ENCODE measurements at regions not wholly inside any gene's neighbourhood (a gene's known extent, or its start where the extent isn't known, plus 50 kb on each side); places are given as distances from the start of the nearest gene placed in this dataset.
"Not testable (repeated sequence)": the region's sequence is repeated elsewhere in the genome, so short reads cannot be mapped to it uniquely, and the experiment has no call there.

DNA sequence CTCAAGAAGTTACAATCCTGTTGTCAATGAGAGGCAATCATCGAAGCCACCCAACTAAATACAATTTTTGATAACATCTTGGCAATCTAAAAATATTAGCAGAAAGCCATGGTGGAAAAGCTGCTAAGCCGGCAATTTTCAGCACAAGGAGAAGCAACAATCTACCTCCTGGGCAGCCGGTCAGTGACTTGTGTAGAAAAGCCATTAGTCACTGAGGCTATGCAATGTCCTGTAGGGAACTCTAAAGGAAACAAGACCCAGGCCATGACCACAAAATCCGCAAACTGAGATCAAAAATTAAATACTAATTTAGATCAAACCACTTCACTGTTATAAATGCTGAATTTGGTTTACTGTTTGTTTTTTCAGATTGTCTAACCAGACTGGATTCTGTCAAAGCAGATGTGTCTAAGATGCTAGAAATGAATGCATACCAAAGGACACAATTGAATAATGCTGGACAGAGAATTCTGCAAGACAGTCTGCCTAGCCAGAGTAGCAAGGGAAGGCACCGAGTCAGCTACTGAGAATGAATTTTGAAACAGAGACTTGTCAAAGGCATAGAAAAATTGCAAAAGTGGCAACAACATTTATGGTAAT, 384.8 kb downstream of the PRELID2 start:
- no peak for TF ChIP-seq EZH2 (IDR thresholded peaks at IDR 0.05; ENCODE audit: borderline replicate concordance, low read depth, low read length, poor library complexity, severe bottlenecking)
- TF ChIP-seq, protein P1, sequence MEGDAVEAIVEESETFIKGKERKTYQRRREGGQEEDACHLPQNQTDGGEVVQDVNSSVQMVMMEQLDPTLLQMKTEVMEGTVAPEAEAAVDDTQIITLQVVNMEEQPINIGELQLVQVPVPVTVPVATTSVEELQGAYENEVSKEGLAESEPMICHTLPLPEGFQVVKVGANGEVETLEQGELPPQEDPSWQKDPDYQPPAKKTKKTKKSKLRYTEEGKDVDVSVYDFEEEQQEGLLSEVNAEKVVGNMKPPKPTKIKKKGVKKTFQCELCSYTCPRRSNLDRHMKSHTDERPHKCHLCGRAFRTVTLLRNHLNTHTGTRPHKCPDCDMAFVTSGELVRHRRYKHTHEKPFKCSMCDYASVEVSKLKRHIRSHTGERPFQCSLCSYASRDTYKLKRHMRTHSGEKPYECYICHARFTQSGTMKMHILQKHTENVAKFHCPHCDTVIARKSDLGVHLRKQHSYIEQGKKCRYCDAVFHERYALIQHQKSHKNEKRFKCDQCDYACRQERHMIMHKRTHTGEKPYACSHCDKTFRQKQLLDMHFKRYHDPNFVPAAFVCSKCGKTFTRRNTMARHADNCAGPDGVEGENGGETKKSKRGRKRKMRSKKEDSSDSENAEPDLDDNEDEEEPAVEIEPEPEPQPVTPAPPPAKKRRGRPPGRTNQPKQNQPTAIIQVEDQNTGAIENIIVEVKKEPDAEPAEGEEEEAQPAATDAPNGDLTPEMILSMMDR (conservative IDR thresholded peaks at IDR 0.05; ENCODE audit: low read depth, low read length), result no peak
- intact Hi-C loops (cut with micrococcal nuclease; ENCODE audit: unreplicated experiment), result no loop called here
- Histone ChIP-seq H3K4me3 (ENCODE audit: low read depth, low read length, poor library complexity, severe bottlenecking) (no peak overlapping the region), H3K27me3 (replicated peaks; ENCODE audit: insufficient read depth, low read depth, low read length, poor library complexity) (no peaks in the 10 kb centered on the region), H3K27ac (ENCODE audit: low read depth, low read length, poor library complexity, severe bottlenecking) (no peak overlapping the region), H3K36me3 (ENCODE audit: insufficient read depth, low read length, poor library complexity, severe bottlenecking) (no peaks in the 10 kb centered on the region), H3K9me3 (ENCODE audit: low read depth, low read length, poor library complexity, severe bottlenecking) (no peaks in the 10 kb centered on the region), H3K4me1 (ENCODE audit: insufficient read depth, low read length, poor library complexity, severe bottlenecking) (no peaks in the 10 kb centered on the region)
- ChIA-PET CTCF (no interaction called here), POLR2A (ENCODE audit: low non-redundant PET) (no interaction called here)
- no TSS peak for BruUV-seq (replicated peaks)
- DNase-seq (ENCODE audit: low spot score), result no peak

DNA sequence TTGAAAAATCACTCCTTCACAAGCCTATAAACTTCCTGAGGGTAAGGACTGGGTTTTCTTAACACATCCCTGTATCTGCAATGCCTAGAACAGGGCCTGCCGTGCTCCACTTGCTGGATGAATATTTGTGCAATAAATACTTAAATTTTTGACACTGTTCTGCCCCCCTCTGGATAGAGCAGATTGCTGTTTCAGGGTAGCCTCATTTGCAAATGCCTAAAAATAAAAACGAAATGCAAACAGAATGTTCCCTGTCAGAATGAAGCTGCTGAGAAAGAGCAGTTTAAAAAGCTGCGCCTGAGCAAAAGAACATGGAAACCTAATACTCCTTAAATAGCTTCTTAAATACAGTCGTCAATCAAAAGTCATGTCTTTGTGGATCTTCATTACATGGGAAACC, 385.3 kb downstream of the PRELID2 start:
- Histone ChIP-seq H3K9me3 (ENCODE audit: low read depth, low read length, poor library complexity, severe bottlenecking) (no peaks in the 10 kb centered on the region), H3K4me3 (ENCODE audit: low read depth, low read length, poor library complexity, severe bottlenecking) (no peak overlapping the region), H3K36me3 (ENCODE audit: insufficient read depth, low read length, poor library complexity, severe bottlenecking) (no peaks in the 10 kb centered on the region), H3K4me1 (ENCODE audit: insufficient read depth, low read length, poor library complexity, severe bottlenecking) (no peaks in the 10 kb centered on the region), H3K27me3 (replicated peaks; ENCODE audit: insufficient read depth, low read depth, low read length, poor library complexity) (no peaks in the 10 kb centered on the region), H3K27ac (ENCODE audit: low read depth, low read length, poor library complexity, severe bottlenecking) (no peak overlapping the region)
- DNase-seq (ENCODE audit: low spot score), result peak; percentile 17
- BruUV-seq (replicated peaks), result no TSS peak
- ChIA-PET POLR2A (ENCODE audit: low non-redundant PET) (no interaction called here), CTCF (no interaction called here)
- intact Hi-C loops (cut with micrococcal nuclease; ENCODE audit: unreplicated experiment), result no loop called here
- TF ChIP-seq, protein P1 (conservative IDR thresholded peaks at IDR 0.05; ENCODE audit: low read depth, low read length), result peak; percentile 30; the same call in 1 of the 2 replicates
- no peak for TF ChIP-seq EZH2 (IDR thresholded peaks at IDR 0.05; ENCODE audit: borderline replicate concordance, low read depth, low read length, poor library complexity, severe bottlenecking)

DNA sequence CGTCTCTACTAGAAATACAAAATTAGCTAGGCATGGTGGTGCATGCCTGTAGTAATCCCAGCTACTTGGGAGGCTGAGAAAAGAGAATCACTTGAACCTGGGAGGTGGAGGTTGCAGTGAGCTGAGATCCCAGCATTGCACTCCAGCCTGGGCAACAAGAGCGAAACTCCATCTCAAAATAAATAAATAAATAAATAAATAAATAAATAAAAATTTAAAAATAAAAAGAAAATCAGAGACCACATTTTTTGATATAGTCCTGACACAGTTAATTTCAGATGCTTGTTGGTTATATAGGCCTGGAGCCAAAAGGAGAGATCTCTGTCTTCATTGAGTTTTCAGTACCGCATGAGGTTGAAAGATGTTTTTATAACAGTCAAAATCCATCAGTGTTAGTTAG, 388.3 kb downstream of the PRELID2 start:
- intact Hi-C loops (cut with micrococcal nuclease; ENCODE audit: unreplicated experiment); CTCF ChIA-PET; H3K4me3 ChIP-seq (ENCODE audit: low read depth, low read length, poor library complexity, severe bottlenecking); H3K36me3 ChIP-seq (ENCODE audit: insufficient read depth, low read length, poor library complexity, severe bottlenecking); H3K27me3 ChIP-seq (replicated peaks; ENCODE audit: insufficient read depth, low read depth, low read length, poor library complexity); DNase-seq (ENCODE audit: low spot score); BruUV-seq (replicated peaks); POLR2A ChIA-PET (ENCODE audit: low non-redundant PET); H3K4me1 ChIP-seq (ENCODE audit: insufficient read depth, low read length, poor library complexity, severe bottlenecking); H3K9me3 ChIP-seq (ENCODE audit: low read depth, low read length, poor library complexity, severe bottlenecking); H3K27ac ChIP-seq (ENCODE audit: low read depth, low read length, poor library complexity, severe bottlenecking): not testable (repeated sequence)

DNA sequence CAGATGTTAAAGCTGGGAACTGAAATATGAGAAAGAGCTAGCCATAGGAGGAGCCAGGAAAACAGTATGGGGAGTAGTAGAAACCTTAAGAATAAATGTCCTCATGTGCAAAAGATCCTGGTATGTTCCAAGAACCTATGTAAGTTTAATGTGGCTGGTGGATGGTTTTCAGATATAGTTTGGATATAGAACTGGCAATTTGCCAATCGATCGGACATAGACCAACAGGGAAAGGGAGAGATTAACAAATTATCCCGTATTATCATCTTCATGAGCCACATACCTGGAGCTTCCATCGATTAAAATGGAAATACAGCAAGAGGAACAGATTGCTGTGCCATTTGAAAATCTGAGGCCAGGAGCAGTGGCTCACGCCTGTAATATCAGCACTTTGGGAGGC, 388.7 kb downstream of the PRELID2 start:
- DNase-seq (ENCODE audit: low spot score), result no peak
- H3K4me1 ChIP-seq (ENCODE audit: insufficient read depth, low read length, poor library complexity, severe bottlenecking), result no peaks in the 10 kb centered on the region
- TF ChIP-seq, protein P1 (conservative IDR thresholded peaks at IDR 0.05; ENCODE audit: low read depth, low read length), result no peak
- TF ChIP-seq EZH2 (IDR thresholded peaks at IDR 0.05; ENCODE audit: borderline replicate concordance, low read depth, low read length, poor library complexity, severe bottlenecking), result no peak
- ChIA-PET POLR2A (ENCODE audit: low non-redundant PET) (no interaction called here), CTCF (no interaction called here)
- no peaks in the 10 kb centered on the region for H3K36me3 ChIP-seq (ENCODE audit: insufficient read depth, low read length, poor library complexity, severe bottlenecking)
- H3K9me3 ChIP-seq (ENCODE audit: low read depth, low read length, poor library complexity, severe bottlenecking), result no peaks in the 10 kb centered on the region
- intact Hi-C loops (cut with micrococcal nuclease; ENCODE audit: unreplicated experiment), result no loop called here
- no TSS peak for BruUV-seq (replicated peaks)
- H3K27me3 ChIP-seq (replicated peaks; ENCODE audit: insufficient read depth, low read depth, low read length, poor library complexity), result no peaks in the 10 kb centered on the region
- H3K27ac ChIP-seq (ENCODE audit: low read depth, low read length, poor library complexity, severe bottlenecking), result no peak overlapping the region
- H3K4me3 ChIP-seq (ENCODE audit: low read depth, low read length, poor library complexity, severe bottlenecking), result no peak overlapping the region

All from A673 (cell line).